ENCODE measurements at regions not wholly inside any gene's neighbourhood (a gene's known extent, or its start where the extent isn't known, plus 50 kb on each side); places are given as distances from the start of the nearest gene placed in this dataset.
"Not testable (repeated sequence)": the region's sequence is repeated elsewhere in the genome, so short reads cannot be mapped to it uniquely, and the experiment has no call there.

- DNase-seq (ENCODE audit: low read depth, low spot score) = not testable (repeated sequence)
Observed at GRCh38 chr3:130151555-130151954, 69.9 kb downstream of the ALG1L2 start.

- not testable (repeated sequence) for DNase-seq (ENCODE audit: low read depth, low spot score)
Observed at GRCh38 chr3:130153247-130153646, 71.6 kb downstream of the ALG1L2 start.

GRCh38 chr3:130155464-130155863 is 73.8 kb downstream of the ALG1L2 start:
- DNase-seq (ENCODE audit: low read depth, low spot score) = not testable (repeated sequence)

GRCh38 chr3:130166856-130167255 is 85.2 kb downstream of the ALG1L2 start:
- DNase-seq (ENCODE audit: low read depth, low spot score) = not testable (repeated sequence)

- not testable (repeated sequence) for DNase-seq (ENCODE audit: low read depth, low spot score)
Observed at GRCh38 chr3:130175195-130175594, 93.6 kb downstream of the ALG1L2 start.

- DNase-seq (ENCODE audit: low read depth, low spot score) = not testable (repeated sequence)
Observed at GRCh38 chr3:130176476-130177256, 95.0 kb downstream of the ALG1L2 start.

- not testable (repeated sequence) for DNase-seq (ENCODE audit: low read depth, low spot score)
Observed at GRCh38 chr3:130178835-130179234, 97.2 kb downstream of the ALG1L2 start.

- peak; percentile 7 for DNase-seq (ENCODE audit: low read depth, low spot score)
Observed at GRCh38 chr3:130179353-130179970, 97.8 kb downstream of the ALG1L2 start.

- DNase-seq (ENCODE audit: low read depth, low spot score) = not testable (repeated sequence)
Observed at GRCh38 chr3:130182475-130182874, 100.8 kb downstream of the ALG1L2 start.

GRCh38 chr3:130183689-130184088 is 102.1 kb downstream of the ALG1L2 start:
- DNase-seq (ENCODE audit: low read depth, low spot score) = not testable (repeated sequence)

GRCh38 chr3:130184152-130185024 is 102.8 kb downstream of the ALG1L2 start:
- DNase-seq (ENCODE audit: low read depth, low spot score) = not testable (repeated sequence)

GRCh38 chr3:130201272-130201671 is 119.6 kb downstream of the ALG1L2 start:
- not testable (repeated sequence) for DNase-seq (ENCODE audit: low read depth, low spot score)

- DNase-seq (ENCODE audit: low read depth, low spot score) = not testable (repeated sequence)
Observed at GRCh38 chr3:130203633-130204032, 122.0 kb downstream of the ALG1L2 start.

GRCh38 chr3:130227540-130227939 is 117.9 kb upstream of the COL6A5 start:
- no peak for DNase-seq (ENCODE audit: low read depth, low spot score)

GRCh38 chr3:130242850-130243569 is 102.5 kb upstream of the COL6A5 start:
- no peak for DNase-seq (ENCODE audit: low read depth, low spot score)

- DNase-seq (ENCODE audit: low read depth, low spot score) = no peak
Observed at GRCh38 chr3:130243808-130244207, 101.7 kb upstream of the COL6A5 start.

- no peak for DNase-seq (ENCODE audit: low read depth, low spot score)
Observed at GRCh38 chr3:130250982-130251381, 94.5 kb upstream of the COL6A5 start.

GRCh38 chr3:130255442-130255841 is 90.0 kb upstream of the COL6A5 start:
- no peak for DNase-seq (ENCODE audit: low read depth, low spot score)

- DNase-seq (ENCODE audit: low read depth, low spot score) = no peak
Observed at GRCh38 chr3:130256821-130257340, 88.6 kb upstream of the COL6A5 start.

GRCh38 chr3:130258532-130258952 is 86.9 kb upstream of the COL6A5 start:
- no peak for DNase-seq (ENCODE audit: low read depth, low spot score)
